Stimulated activated memory B cell treated with anti-CD40 and anti-IgM and Interleukin-4, amounts not matched to agents 10 μg/mL and 1 μg/mL and 100 μg/mL, for 72 hours (primary cell): ENCODE measurements at regions not wholly inside any gene's neighbourhood (a gene's known extent, or its start where the extent isn't known, plus 50 kb on each side); places are given as distances from the start of the nearest gene placed in this dataset.

ENCODE experiments used
- ATAC-seq: fragments of 150-1000 bp; cut with Tn5 transposase; 2 replicates; pipeline ENCODE4 v1.10.0; 2021
- H3K27ac Mint-ChIP-seq: one replicate; pipeline ENCODE4 v1.8.0; 2022; ENCODE audit warnings: mild to moderate bottlenecking, mixed read lengths
- H3K27me3 Mint-ChIP-seq: one replicate; pipeline ENCODE4 v1.8.0; 2022; ENCODE audit warnings: mixed read lengths
- H3K36me3 Mint-ChIP-seq: one replicate; pipeline ENCODE4 v1.8.0; 2022; ENCODE audit warnings: mixed read lengths
- H3K4me1 Mint-ChIP-seq: one replicate; pipeline ENCODE4 v1.8.0; 2022; ENCODE audit warnings: mixed read lengths
- H3K4me3 Mint-ChIP-seq: one replicate; pipeline ENCODE4 v1.8.0; 2022; ENCODE audit warnings: mild to moderate bottlenecking, moderate library complexity, mixed read lengths
- H3K9me3 Mint-ChIP-seq: one replicate; pipeline ENCODE4 v1.8.0; 2022; ENCODE audit warnings: mixed read lengths

- no peak for ATAC-seq
- Mint-ChIP-seq H3K36me3 (no peaks in the 10 kb centered on the region), H3K27me3 (no peaks in the 10 kb centered on the region), H3K4me3 (no peak overlapping the region), H3K9me3 (no peaks in the 10 kb centered on the region), H3K27ac (no peak overlapping the region), H3K4me1 (no peaks in the 10 kb centered on the region)
These were observed 513.5 kb downstream of the MTRR start for GRCh38 chr5:8382456-8382855.

- H3K36me3 Mint-ChIP-seq = no peaks in the 10 kb centered on the region
- H3K4me1 Mint-ChIP-seq = no peaks in the 10 kb centered on the region
- no peaks in the 10 kb centered on the region for H3K27me3 Mint-ChIP-seq
- H3K27ac Mint-ChIP-seq = no peak overlapping the region
- H3K4me3 Mint-ChIP-seq = no peak overlapping the region
- no peaks in the 10 kb centered on the region for H3K9me3 Mint-ChIP-seq
- ATAC-seq = no peak
These were observed 514.7 kb downstream of the MTRR start for GRCh38 chr5:8383616-8384015.

- no peaks in the 10 kb centered on the region for H3K9me3 Mint-ChIP-seq
- H3K4me3 Mint-ChIP-seq = no peak overlapping the region
- H3K36me3 Mint-ChIP-seq = no peaks in the 10 kb centered on the region
- H3K27me3 Mint-ChIP-seq = no peaks in the 10 kb centered on the region
- ATAC-seq = no peak
- H3K4me1 Mint-ChIP-seq = no peaks in the 10 kb centered on the region
- H3K27ac Mint-ChIP-seq = no peak overlapping the region
These were observed 517.9 kb downstream of the MTRR start for GRCh38 chr5:8386719-8387288.

- no peak for ATAC-seq
- H3K36me3 Mint-ChIP-seq = no peaks in the 10 kb centered on the region
- no peak overlapping the region for H3K4me3 Mint-ChIP-seq
- H3K9me3 Mint-ChIP-seq = no peaks in the 10 kb centered on the region
- no peaks in the 10 kb centered on the region for H3K27me3 Mint-ChIP-seq
- H3K4me1 Mint-ChIP-seq = no peaks in the 10 kb centered on the region
- no peak overlapping the region for H3K27ac Mint-ChIP-seq
These were observed 523.0 kb downstream of the MTRR start for GRCh38 chr5:8391911-8392310.

DNA sequence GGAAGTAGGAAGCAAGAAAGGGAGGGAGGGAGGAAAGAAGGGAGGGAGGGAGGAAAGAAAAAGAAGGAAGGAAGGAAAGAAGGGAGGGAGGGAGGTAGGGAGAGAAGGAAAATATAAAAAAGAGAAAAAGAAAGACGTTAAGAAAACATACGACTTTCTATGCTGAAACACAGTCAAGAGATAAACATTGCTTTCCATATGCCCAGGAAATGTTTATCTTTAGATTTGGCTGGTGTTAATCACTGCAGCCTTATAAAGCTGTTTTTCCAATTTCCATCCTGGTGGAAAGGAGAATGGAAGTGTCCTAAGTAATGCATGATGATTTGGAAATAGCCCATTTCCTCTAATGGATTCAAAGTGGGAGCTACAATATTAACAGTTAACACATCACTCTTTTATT, 524.3 kb downstream of the MTRR start:
- Mint-ChIP-seq H3K4me3 (no peak overlapping the region), H3K9me3 (no peaks in the 10 kb centered on the region), H3K4me1 (no peaks in the 10 kb centered on the region), H3K27ac (no peak overlapping the region), H3K36me3 (no peaks in the 10 kb centered on the region), H3K27me3 (no peaks in the 10 kb centered on the region)
- no peak for ATAC-seq

- H3K36me3 Mint-ChIP-seq = no peaks in the 10 kb centered on the region
- no peaks in the 10 kb centered on the region for H3K4me1 Mint-ChIP-seq
These were observed 526.0 kb downstream of the MTRR start for GRCh38 chr5:8394965-8395364.

GRCh38 chr5:8396246-8396645, 527.3 kb downstream of the MTRR start:
- Mint-ChIP-seq H3K9me3 (no peaks in the 10 kb centered on the region), H3K4me3 (no peak overlapping the region), H3K27ac (no peak overlapping the region), H3K36me3 (no peaks in the 10 kb centered on the region), H3K27me3 (no peaks in the 10 kb centered on the region), H3K4me1 (no peaks in the 10 kb centered on the region)
- no peak for ATAC-seq

More at GRCh38 chr5:8394965-8395364, 526.0 kb downstream of the MTRR start:
- H3K9me3 Mint-ChIP-seq = no peaks in the 10 kb centered on the region
- H3K27me3 Mint-ChIP-seq = no peaks in the 10 kb centered on the region
- no peak overlapping the region for H3K4me3 Mint-ChIP-seq
- H3K27ac Mint-ChIP-seq = no peak overlapping the region
- no peak for ATAC-seq

DNA sequence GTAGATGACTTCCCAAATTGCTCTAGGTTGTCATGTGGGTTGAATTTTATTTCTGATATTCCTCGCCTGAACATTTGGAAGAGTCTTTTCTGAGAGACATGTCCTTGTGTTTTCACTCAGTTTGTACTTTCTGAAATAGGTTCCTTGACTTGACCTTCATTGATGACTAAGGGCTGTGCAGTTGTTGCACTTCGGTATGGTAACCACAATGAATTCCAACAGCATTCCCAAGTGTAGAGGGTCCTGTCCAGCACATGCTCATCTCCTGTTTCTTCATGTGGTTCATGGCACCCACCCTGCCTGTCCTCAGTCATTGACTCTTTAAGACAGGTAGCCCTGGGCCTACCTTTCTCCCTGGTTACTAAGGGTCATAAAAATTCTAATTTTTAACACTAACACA, 527.8 kb downstream of the MTRR start:
- no peaks in the 10 kb centered on the region for H3K27me3 Mint-ChIP-seq
- no peak overlapping the region for H3K4me3 Mint-ChIP-seq
- H3K27ac Mint-ChIP-seq = no peak overlapping the region
- ATAC-seq = no peak
- H3K4me1 Mint-ChIP-seq = no peaks in the 10 kb centered on the region
- no peaks in the 10 kb centered on the region for H3K9me3 Mint-ChIP-seq
- H3K36me3 Mint-ChIP-seq = no peaks in the 10 kb centered on the region

DNA sequence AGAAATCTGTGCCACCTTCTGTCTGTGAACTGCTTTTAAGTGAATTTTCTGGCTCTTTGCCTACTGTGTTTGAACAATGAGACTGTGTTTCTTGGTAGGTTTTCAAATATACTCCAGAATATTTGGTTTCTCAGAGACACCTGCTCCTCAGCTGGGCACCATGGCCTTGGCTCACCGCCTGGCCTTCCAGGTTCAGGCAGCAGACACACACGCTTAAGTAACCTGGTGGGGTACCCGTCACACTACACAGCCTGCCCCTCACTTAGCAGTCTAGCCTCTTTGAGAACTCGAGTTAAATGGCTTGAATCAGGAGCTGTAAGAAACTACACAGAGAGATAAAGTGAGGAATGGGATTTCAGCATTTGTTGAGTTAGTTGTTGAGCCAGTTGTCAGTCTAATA, 530.5 kb downstream of the MTRR start:
- Mint-ChIP-seq H3K36me3 (no peaks in the 10 kb centered on the region), H3K27ac (no peak overlapping the region), H3K27me3 (no peaks in the 10 kb centered on the region), H3K9me3 (no peaks in the 10 kb centered on the region), H3K4me3 (no peak overlapping the region), H3K4me1 (no peaks in the 10 kb centered on the region)
- ATAC-seq = peak; percentile 52

GRCh38 chr5:8408258-8408657, 539.3 kb downstream of the MTRR start:
- H3K27me3 Mint-ChIP-seq = no peaks in the 10 kb centered on the region
- H3K4me1 Mint-ChIP-seq = no peaks in the 10 kb centered on the region
- ATAC-seq = no peak
- H3K36me3 Mint-ChIP-seq = no peaks in the 10 kb centered on the region
- H3K27ac Mint-ChIP-seq = no peak overlapping the region
- no peaks in the 10 kb centered on the region for H3K9me3 Mint-ChIP-seq
- H3K4me3 Mint-ChIP-seq = no peak overlapping the region

DNA sequence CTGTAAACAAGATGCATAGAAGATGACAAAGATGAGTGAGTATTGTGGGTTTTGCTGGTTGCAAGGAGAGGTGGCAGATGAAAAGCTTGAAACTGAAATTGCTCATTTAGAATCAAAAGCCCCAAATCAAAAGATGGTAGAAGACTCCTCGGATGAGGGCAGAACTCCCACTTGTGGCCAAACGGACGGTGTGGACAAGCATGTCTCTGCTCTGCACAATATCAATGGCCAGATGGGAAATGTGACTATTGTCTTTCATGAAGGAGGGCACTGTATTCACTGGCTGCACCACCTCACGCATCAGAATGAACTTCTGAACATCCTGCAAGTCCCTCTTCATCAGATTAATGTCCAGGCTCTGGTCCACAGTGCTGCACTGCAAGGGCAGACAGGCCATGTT, 541.7 kb downstream of the MTRR start:
- Mint-ChIP-seq H3K27me3 (peaks cover 5% of the 10 kb centered on the region), H3K27ac (no peak overlapping the region), H3K9me3 (no peaks in the 10 kb centered on the region), H3K36me3 (no peaks in the 10 kb centered on the region), H3K4me1 (no peaks in the 10 kb centered on the region), H3K4me3 (no peak overlapping the region)
- ATAC-seq = no peak

- Mint-ChIP-seq H3K36me3 (no peaks in the 10 kb centered on the region), H3K9me3 (no peaks in the 10 kb centered on the region), H3K27ac (no peak overlapping the region), H3K4me3 (no peak overlapping the region), H3K27me3 (peaks cover 16% of the 10 kb centered on the region), H3K4me1 (no peaks in the 10 kb centered on the region)
- no peak for ATAC-seq
These were observed 545.0 kb downstream of the MTRR start for GRCh38 chr5:8413975-8414374.

DNA sequence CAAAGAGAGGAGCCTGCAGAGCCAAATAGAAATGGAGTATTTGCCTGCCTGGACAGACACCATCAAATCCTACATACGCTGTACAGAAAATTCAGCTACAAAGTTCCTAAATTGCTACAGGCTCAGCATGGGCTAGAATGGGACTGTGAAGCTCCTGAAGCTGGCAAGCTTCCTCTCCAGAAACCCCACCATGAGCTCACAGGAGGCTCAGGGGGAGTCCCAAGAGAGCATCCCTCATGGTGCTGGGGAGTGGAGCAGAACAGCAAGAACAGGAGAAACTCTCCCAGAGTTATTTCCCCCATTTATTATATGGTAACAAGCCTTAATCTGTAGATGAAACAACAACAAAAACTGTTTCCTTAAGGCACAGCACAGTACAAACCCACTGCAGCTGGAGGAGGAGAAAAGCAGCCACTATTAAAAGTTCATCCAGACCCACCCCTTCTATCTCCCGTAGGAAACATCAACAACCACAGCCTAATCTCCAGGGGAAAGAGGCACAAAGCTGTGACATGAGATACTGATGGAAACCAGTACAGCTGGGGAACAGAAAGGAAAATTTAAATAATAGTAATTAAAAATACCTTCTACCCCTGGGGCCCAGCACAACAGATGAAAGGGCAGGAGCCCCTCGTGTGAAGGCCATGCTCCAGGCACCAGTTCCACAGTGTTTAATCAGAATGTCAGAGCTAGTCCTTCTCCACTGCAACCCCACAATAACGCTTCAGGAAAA, 548.5 kb downstream of the MTRR start:
- no peaks in the 10 kb centered on the region for H3K4me1 Mint-ChIP-seq
- no peak for ATAC-seq
- no peak overlapping the region for H3K4me3 Mint-ChIP-seq
- no peak overlapping the region for H3K27ac Mint-ChIP-seq
- H3K27me3 Mint-ChIP-seq = peaks cover 16% of the 10 kb centered on the region
- H3K36me3 Mint-ChIP-seq = no peaks in the 10 kb centered on the region
- H3K9me3 Mint-ChIP-seq = no peaks in the 10 kb centered on the region

DNA sequence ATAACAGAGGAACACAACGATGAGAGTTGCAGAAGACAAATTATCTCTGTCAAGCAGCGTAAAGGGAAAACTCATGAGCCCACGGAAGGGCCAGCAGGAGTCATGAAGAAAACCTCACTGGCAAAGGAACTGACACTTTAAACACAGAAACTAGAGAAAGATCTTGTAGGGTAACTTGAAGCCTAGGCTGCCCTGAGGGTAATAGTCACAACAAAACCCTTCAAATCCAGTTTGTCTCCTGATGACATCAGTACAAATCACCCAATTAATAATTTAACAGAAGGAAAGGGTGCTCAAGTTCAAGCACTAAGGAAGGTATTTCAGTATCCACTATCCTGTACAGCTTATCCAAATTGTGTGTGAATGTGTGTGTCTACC, 549.1 kb downstream of the MTRR start:
- no peaks in the 10 kb centered on the region for H3K9me3 Mint-ChIP-seq
- H3K4me3 Mint-ChIP-seq = no peak overlapping the region
- H3K4me1 Mint-ChIP-seq = no peaks in the 10 kb centered on the region
- H3K27me3 Mint-ChIP-seq = peaks cover 16% of the 10 kb centered on the region
- H3K36me3 Mint-ChIP-seq = no peaks in the 10 kb centered on the region
- H3K27ac Mint-ChIP-seq = no peak overlapping the region
- ATAC-seq = no peak

GRCh38 chr5:8429778-8430758, 561.1 kb downstream of the MTRR start:
- no peak for ATAC-seq
- no peaks in the 10 kb centered on the region for H3K36me3 Mint-ChIP-seq
- H3K4me3 Mint-ChIP-seq = no peak overlapping the region
- H3K4me1 Mint-ChIP-seq = no peaks in the 10 kb centered on the region
- no peaks in the 10 kb centered on the region for H3K27me3 Mint-ChIP-seq
- H3K27ac Mint-ChIP-seq = no peak overlapping the region
- peaks cover 10% of the 10 kb centered on the region for H3K9me3 Mint-ChIP-seq
